Lung (tissue), 11 donors: ENCODE measurements at regions not wholly inside any gene's neighbourhood (a gene's known extent, or its start where the extent isn't known, plus 50 kb on each side); places are given as distances from the start of the nearest gene placed in this dataset.

Experiments
- ATAC-seq: fragments of 200-7000 bp; cut with Tn5 transposase; one replicate; pipeline ENCODE4 v1.9.1; 2020; ENCODE audit warnings: moderate number of reproducible peaks; ENCODE audit not compliant: insufficient read depth, low FRiP score
- DNase-seq, 3 donors: peaks; one replicate each; pipeline ENCODE4 v3.0.0-alpha.2; 2013 to 2017
- H3K27ac ChIP-seq, 2 donors: one replicate each; pipeline ENCODE4 v1.5.1; 2013; ENCODE audit warnings: mild to moderate bottlenecking in 2 of 2, moderate library complexity in 2 of 2, control low read depth in 1 of 2, inconsistent platforms in 1 of 2, low read depth in 1 of 2, low read length in 1 of 2
- H3K27me3 ChIP-seq, 3 donors: one replicate each; pipeline ENCODE4 v1.5.1; 2013; ENCODE audit warnings: low read length in 2 of 3; ENCODE audit not compliant: control insufficient read depth in 3 of 3, insufficient read depth in 3 of 3
- H3K36me3 ChIP-seq, 4 donors: one replicate each; pipeline ENCODE4 v1.5.1; 2013; ENCODE audit warnings: low read length in 4 of 4, mild to moderate bottlenecking in 1 of 4, moderate library complexity in 1 of 4; ENCODE audit not compliant: control insufficient read depth in 4 of 4, insufficient read depth in 4 of 4
- H3K4me1 ChIP-seq, 5 donors: one replicate each; pipeline ENCODE4 v1.5.1; 2013; ENCODE audit warnings: low read length in 5 of 5, mild to moderate bottlenecking in 2 of 5, moderate library complexity in 1 of 5; ENCODE audit not compliant: control insufficient read depth in 5 of 5, insufficient read depth in 5 of 5
- H3K4me3 ChIP-seq: one replicate; pipeline ENCODE4 v1.5.1; 2013; ENCODE audit warnings: mild to moderate bottlenecking, control low read depth, moderate library complexity
- H3K9ac ChIP-seq, 2 donors: one replicate each; pipeline ENCODE4 v1.5.1; 2013; ENCODE audit warnings: low read length in 2 of 2, control low read depth in 1 of 2; ENCODE audit not compliant: insufficient read depth in 1 of 2
- H3K9me3 ChIP-seq, 4 donors: one replicate each; pipeline ENCODE4 v1.5.1; 2013; ENCODE audit warnings: low read length in 3 of 4, mild to moderate bottlenecking in 1 of 4, moderate library complexity in 1 of 4; ENCODE audit not compliant: control insufficient read depth in 4 of 4, insufficient read depth in 3 of 4
- WGBS, 2 donors: extraction: QIAGEN DNeasy Blood & Tissue Kit; methylation state at CpG; one replicate each; pipeline ENCODE4 v1.1.7; 2013; 5-methylcytosine and 5-hydroxymethylcytosine counted together
- TF ChIP-seq, protein P1 (sequence below): IDR thresholded peaks from 2 replicates; pipeline ENCODE4 v1.5.1; 2012; ENCODE audit warnings: mild to moderate bottlenecking; ENCODE audit errors: control extremely low read depth, extremely low read depth
- donor health status: control.
- donor health status: control.
- donor health status: Bipolar disorder and iron deficiency.
- donor health status: healthy.
- donor health status: DM: yes; HTN: yes; CAD: no.

GRCh38 chr9:94176608-94177007 is 82.5 kb upstream of the ZNF169 start:
- Histone ChIP-seq H3K4me1 (peaks cover 0 to 47% (median 11%) of the 10 kb centered on the region in 5 donors), H3K9ac (no peak overlapping the region), H3K27me3 (no peaks in the 10 kb centered on the region), H3K4me3 (no peak overlapping the region), H3K36me3 (peaks cover 14 to 32% (median 23%) of the 10 kb centered on the region in 4 donors), H3K27ac (no peak overlapping the region), H3K9me3 (no peaks in the 10 kb centered on the region)
- ATAC-seq (no peak), DNase-seq (no peak)
- TF ChIP-seq, protein P1, sequence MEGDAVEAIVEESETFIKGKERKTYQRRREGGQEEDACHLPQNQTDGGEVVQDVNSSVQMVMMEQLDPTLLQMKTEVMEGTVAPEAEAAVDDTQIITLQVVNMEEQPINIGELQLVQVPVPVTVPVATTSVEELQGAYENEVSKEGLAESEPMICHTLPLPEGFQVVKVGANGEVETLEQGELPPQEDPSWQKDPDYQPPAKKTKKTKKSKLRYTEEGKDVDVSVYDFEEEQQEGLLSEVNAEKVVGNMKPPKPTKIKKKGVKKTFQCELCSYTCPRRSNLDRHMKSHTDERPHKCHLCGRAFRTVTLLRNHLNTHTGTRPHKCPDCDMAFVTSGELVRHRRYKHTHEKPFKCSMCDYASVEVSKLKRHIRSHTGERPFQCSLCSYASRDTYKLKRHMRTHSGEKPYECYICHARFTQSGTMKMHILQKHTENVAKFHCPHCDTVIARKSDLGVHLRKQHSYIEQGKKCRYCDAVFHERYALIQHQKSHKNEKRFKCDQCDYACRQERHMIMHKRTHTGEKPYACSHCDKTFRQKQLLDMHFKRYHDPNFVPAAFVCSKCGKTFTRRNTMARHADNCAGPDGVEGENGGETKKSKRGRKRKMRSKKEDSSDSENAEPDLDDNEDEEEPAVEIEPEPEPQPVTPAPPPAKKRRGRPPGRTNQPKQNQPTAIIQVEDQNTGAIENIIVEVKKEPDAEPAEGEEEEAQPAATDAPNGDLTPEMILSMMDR, result no peak

GRCh38 chr9:94178927-94179326 is 80.2 kb upstream of the ZNF169 start:
- DNase-seq (no peak), ATAC-seq (no peak)
- no peaks in the 10 kb centered on the region for H3K9me3 ChIP-seq
- TF ChIP-seq, protein P1, result no peak
- H3K36me3 ChIP-seq, result peaks cover 15 to 26% (median 21%) of the 10 kb centered on the region in 4 donors
- WGBS, 2 donors, result 82 to 84% methylated on average over 2 of the region's 2 CpGs
- peaks cover 0 to 37% (median 8%) of the 10 kb centered on the region in 5 donors for H3K4me1 ChIP-seq
- H3K27ac ChIP-seq, result no peak overlapping the region
- no peak overlapping the region for H3K9ac ChIP-seq
- H3K27me3 ChIP-seq, result no peaks in the 10 kb centered on the region
- no peak overlapping the region for H3K4me3 ChIP-seq

DNA sequence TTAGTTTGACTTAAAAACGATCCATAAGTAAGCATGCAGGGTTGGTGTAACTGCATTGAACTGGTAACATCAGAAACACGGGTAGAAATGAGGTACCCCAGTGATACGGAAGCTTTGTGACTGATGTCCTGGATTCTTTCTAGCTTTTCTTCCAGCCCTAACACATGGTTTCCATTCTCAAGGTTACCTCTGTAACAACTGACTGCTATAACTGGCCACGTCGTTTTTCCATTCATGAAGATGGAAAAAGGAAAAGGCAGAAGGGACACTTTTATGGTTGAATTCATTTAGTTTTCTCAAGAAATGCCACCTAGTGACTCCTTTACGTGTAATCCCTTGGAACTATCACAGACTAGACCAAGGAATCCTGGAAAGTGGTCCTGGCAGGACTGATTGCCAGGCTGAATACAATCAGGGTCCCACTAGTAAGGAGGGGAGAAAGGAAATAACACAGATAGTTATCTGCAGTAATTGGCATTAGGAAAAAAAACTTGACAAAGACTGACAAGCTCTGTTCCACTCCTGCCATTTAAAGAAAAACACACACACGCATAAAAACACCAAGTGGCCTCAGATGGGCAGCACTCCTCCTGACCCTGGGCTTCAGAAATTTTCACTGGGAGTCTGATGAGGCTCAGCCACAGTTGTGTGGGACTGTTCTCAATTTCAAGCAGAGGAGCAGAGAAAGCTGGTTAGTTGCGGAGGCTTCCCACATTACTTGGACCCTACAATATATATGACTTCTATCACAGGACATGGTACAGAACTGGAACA is 77.5 kb upstream of the ZNF169 start:
- peaks cover 0 to 23% (median 6%) of the 10 kb centered on the region in 5 donors for H3K4me1 ChIP-seq
- WGBS, 2 donors, result 69 to 77% methylated on average over 8 of the region's 8 CpGs
- no peak for ATAC-seq

More for the DNA sequence above, 77.5 kb upstream of the ZNF169 start:
- Histone ChIP-seq H3K36me3 (peaks cover 10 to 21% (median 16%) of the 10 kb centered on the region in 4 donors), H3K4me3 (no peak overlapping the region), H3K9me3 (no peaks in the 10 kb centered on the region), H3K9ac (no peak overlapping the region), H3K27ac (peak overlapping the region in 1 of 2 donors; percentile 38), H3K27me3 (no peaks in the 10 kb centered on the region)
- TF ChIP-seq, protein P1, result no peak
- DNase-seq, result no peak
